ENCODE measurements at regions not wholly inside any gene's neighbourhood (a gene's known extent, or its start where the extent isn't known, plus 50 kb on each side); places are given as distances from the start of the nearest gene placed in this dataset.

- no peak for TF ChIP-seq POLR2A (IDR thresholded peaks at IDR 0.05; ENCODE audit: insufficient read depth in 1 of 2, low read depth in 2 of 2, low read length in 2 of 2)
- no peak for TF ChIP-seq NFYB (CRISPR knock-in tag; IDR thresholded peaks at IDR 0.05)
- no peak for TF ChIP-seq YY1 (IDR thresholded peaks at IDR 0.05; ENCODE audit: insufficient read depth, insufficient replicate concordance, low read depth, low read length)
- no peak for TF ChIP-seq NAIF1 (CRISPR knock-in tag; IDR thresholded peaks at IDR 0.05; ENCODE audit: borderline replicate concordance)
- no peak for TF ChIP-seq POLR2AphosphoS5 (IDR thresholded peaks at IDR 0.05; ENCODE audit: low read depth, low read length)
- no peak for TF ChIP-seq ZNF142 (CRISPR knock-in tag; IDR thresholded peaks at IDR 0.05)
- no peak for TF ChIP-seq ZZZ3 (CRISPR knock-in tag; IDR thresholded peaks at IDR 0.05; ENCODE audit: borderline replicate concordance)
- no peak for TF ChIP-seq ZNF317 (CRISPR knock-in tag; IDR thresholded peaks at IDR 0.05)
Measured at GRCh38 chr16:5257462-5257861, 159.9 kb upstream of the EEF2KMT start.

All from HepG2 (cell line).